IMR-90 (cell line): ENCODE measurements at regions not wholly inside any gene's neighbourhood (a gene's known extent, or its start where the extent isn't known, plus 50 kb on each side); places are given as distances from the start of the nearest gene placed in this dataset.

Source experiments
- ATAC-seq: fragments of 200-7000 bp; cut with Tn5 transposase; 2 replicates; pipeline ENCODE4 v1.9.1; 2020; ENCODE audit warnings: low read depth, mild to moderate bottlenecking, moderate library complexity
- BruUV-seq: library from RNA; stranded (reverse); fragments of 400-500 nt; replicated peaks from 2 replicates; lab custom pipeline; 2021; lab: Mats Ljungman, UMichigan
- CTCF ChIA-PET: fragments of 300-600 bp; formaldehyde crosslinking; extraction: SDS; loops from one replicate; lab custom pipeline; 2021; ENCODE audit warnings: antibody characterized with exemption; lab: Yijun Ruan, JAX
- POLR2A ChIA-PET: fragments of 300-600 bp; sonication (Branson Sonifier 250); formaldehyde crosslinking; loops from one replicate; lab custom pipeline; 2022; ENCODE audit warnings: antibody characterized with exemption; ENCODE audit not compliant: unreplicated experiment; lab: Charles Lee
- DNase-seq: peaks from one replicate; pipeline ENCODE4 v3.0.0; 2013
- H2AFZ ChIP-seq: replicated peaks from 2 replicates; pipeline ENCODE3; 2013; ENCODE audit warnings: low read length, mild to moderate bottlenecking; ENCODE audit not compliant: poor library complexity
- H2AK5ac ChIP-seq: 2 replicates; pipeline ENCODE4 v1.6.1; 2013; ENCODE audit warnings: low read depth, low read length, inconsistent platforms
- H2AK9ac ChIP-seq: replicated peaks from 2 replicates; pipeline ENCODE3; 2013; ENCODE audit warnings: mild to moderate bottlenecking, low read depth, low read length, moderate library complexity; ENCODE audit not compliant: poor library complexity
- H2BK120ac ChIP-seq: 2 replicates; pipeline ENCODE4 v1.6.1; 2013; ENCODE audit warnings: low read depth, low read length, inconsistent platforms
- H2BK15ac ChIP-seq: 3 replicates; pipeline ENCODE4 v1.6.1; 2013; ENCODE audit warnings: low read depth, low read length, inconsistent platforms
- H2BK20ac ChIP-seq: 2 replicates; pipeline ENCODE4 v1.6.1; 2013; ENCODE audit warnings: low read depth, mild to moderate bottlenecking, inconsistent platforms, low read length, moderate library complexity
- H2BK5ac ChIP-seq: 2 replicates; pipeline ENCODE4 v1.6.1; 2013; ENCODE audit warnings: mild to moderate bottlenecking, low read depth, low read length, inconsistent platforms; ENCODE audit not compliant: poor library complexity, severe bottlenecking
- H3K14ac ChIP-seq: replicated peaks from 2 replicates; pipeline ENCODE4 v1.6.1; 2013; ENCODE audit warnings: low read depth, low read length, inconsistent platforms
- H3K18ac ChIP-seq: 2 replicates; pipeline ENCODE4 v1.6.1; 2013; ENCODE audit warnings: low read depth, low read length, control low read depth
- H3K23ac ChIP-seq: 2 replicates; pipeline ENCODE4 v1.6.1; 2013; ENCODE audit warnings: low read depth, low read length, inconsistent platforms
- H3K27ac ChIP-seq: 2 replicates; pipeline ENCODE4 v1.5.1; 2013; ENCODE audit warnings: mild to moderate bottlenecking, control low read depth, low read length; ENCODE audit not compliant: insufficient read depth
- H3K27me3 ChIP-seq: 2 replicates; pipeline ENCODE4 v1.6.1; 2013; ENCODE audit warnings: low read length; ENCODE audit not compliant: control insufficient read depth, insufficient read depth
- H3K36me3 ChIP-seq: 2 replicates; pipeline ENCODE4 v1.6.1; 2013; ENCODE audit warnings: low read length, mixed read lengths; ENCODE audit not compliant: control insufficient read depth, insufficient read depth
- H3K4ac ChIP-seq: 2 replicates; pipeline ENCODE4 v1.6.1; 2013; ENCODE audit warnings: low read depth, low read length, inconsistent platforms
- H3K4me1 ChIP-seq: 2 replicates; pipeline ENCODE4 v1.6.1; 2013; ENCODE audit warnings: low read length, mixed read lengths; ENCODE audit not compliant: control insufficient read depth, insufficient read depth
- H3K4me2 ChIP-seq: 2 replicates; pipeline ENCODE4 v1.6.1; 2013; ENCODE audit warnings: low read depth, mild to moderate bottlenecking, control low read depth, low read length, moderate library complexity
- H3K4me3 ChIP-seq: 2 replicates; pipeline ENCODE4 v1.5.1; 2013; ENCODE audit warnings: low read depth, mild to moderate bottlenecking, control low read depth, low read length, moderate library complexity; ENCODE audit not compliant: insufficient read depth
- H3K56ac ChIP-seq: 2 replicates; pipeline ENCODE4 v1.6.1; 2013; ENCODE audit warnings: low read length, inconsistent platforms; ENCODE audit not compliant: insufficient read depth; ENCODE audit errors: extremely low read depth
- H3K79me1 ChIP-seq, 2 experiments: 2 replicates each; pipeline ENCODE4 v1.6.1; 2013; ENCODE audit warnings: low read length in 2 of 2, inconsistent platforms in 1 of 2, low read depth in 1 of 2
- H3K9ac ChIP-seq: 2 replicates; pipeline ENCODE4 v1.6.1; 2013; ENCODE audit warnings: low read depth, low read length, control low read depth
- H3K9me1 ChIP-seq: 2 replicates; pipeline ENCODE4 v1.6.1; 2013; ENCODE audit warnings: low read length, inconsistent platforms; ENCODE audit not compliant: insufficient read depth
- H3K9me3 ChIP-seq: 2 replicates; pipeline ENCODE4 v1.6.1; 2013; ENCODE audit warnings: low read length; ENCODE audit not compliant: control insufficient read depth, insufficient read depth
- H4K20me1 ChIP-seq: 2 replicates; pipeline ENCODE4 v1.6.1; 2013; ENCODE audit warnings: low read length, inconsistent platforms; ENCODE audit not compliant: insufficient read depth
- H4K5ac ChIP-seq: 2 replicates; pipeline ENCODE4 v1.6.1; 2013; ENCODE audit warnings: mild to moderate bottlenecking, low read depth, low read length, control low read depth
- H4K8ac ChIP-seq, 2 experiments: 2 replicates each; pipeline ENCODE4 v1.6.1; 2013; ENCODE audit warnings: low read depth in 2 of 2, low read length in 2 of 2, control low read depth in 1 of 2, inconsistent platforms in 1 of 2
- H4K91ac ChIP-seq: 2 replicates; pipeline ENCODE4 v1.6.1; 2013; ENCODE audit warnings: low read depth, low read length, inconsistent platforms; ENCODE audit not compliant: insufficient read depth
- BHLHE40 ChIP-seq: fragments of 150-350 bp; IDR thresholded peaks from 2 replicates; pipeline ENCODE4 v1.6.1; 2016; ENCODE audit warnings: mild to moderate bottlenecking, low read depth, low read length
- CEBPB ChIP-seq: IDR thresholded peaks from 2 replicates; pipeline ENCODE4 v1.6.1; 2012; ENCODE audit warnings: low read depth, low read length, improper control_type of control experiment
- CHD1 ChIP-seq: IDR thresholded peaks from 2 replicates; pipeline ENCODE4 v1.6.1; 2012; ENCODE audit warnings: low read depth, low read length, improper control_type of control experiment
- CTCF ChIP-seq: conservative IDR thresholded peaks from 2 replicates; pipeline ENCODE4 v1.5.1; 2012; ENCODE audit warnings: mild to moderate bottlenecking, low read depth, low read length, improper control_type of control experiment
- ELK1 ChIP-seq: fragments of 150-350 bp; IDR thresholded peaks from 2 replicates; pipeline ENCODE4 v1.6.1; 2016; ENCODE audit warnings: low read depth, mild to moderate bottlenecking, low read length, moderate library complexity, borderline replicate concordance
- FOS ChIP-seq: fragments of 150-350 bp; IDR thresholded peaks from 2 replicates; pipeline ENCODE4 v1.6.1; 2016; ENCODE audit warnings: low read depth, low read length
- MAFK ChIP-seq: IDR thresholded peaks from 2 replicates; pipeline ENCODE4 v1.6.1; 2012; ENCODE audit warnings: low read depth, low read length, improper control_type of control experiment
- MAZ ChIP-seq: IDR thresholded peaks from 2 replicates; pipeline ENCODE4 v1.6.1; 2012; ENCODE audit warnings: low read depth, mild to moderate bottlenecking, low read length, improper control_type of control experiment, moderate library complexity, borderline replicate concordance
- MXI1 ChIP-seq: IDR thresholded peaks from 2 replicates; pipeline ENCODE4 v1.6.1; 2012; ENCODE audit warnings: low read depth, mild to moderate bottlenecking, low read length, moderate library complexity, borderline replicate concordance
- NFE2L2 ChIP-seq: fragments of 150-350 bp; IDR thresholded peaks from 2 replicates; pipeline ENCODE4 v1.6.1; 2016; ENCODE audit warnings: low read depth, mild to moderate bottlenecking, low read length
- POLR2A ChIP-seq: IDR thresholded peaks from 2 replicates; pipeline ENCODE4 v1.6.1; 2012; ENCODE audit warnings: mild to moderate bottlenecking, low read depth, low read length
- RAD21 ChIP-seq: IDR thresholded peaks from 2 replicates; pipeline ENCODE4 v1.6.1; 2012; ENCODE audit warnings: low read length, improper control_type of control experiment
- RCOR1 ChIP-seq: IDR thresholded peaks from 2 replicates; pipeline ENCODE4 v1.6.1; 2012; ENCODE audit warnings: mild to moderate bottlenecking, low read length, improper control_type of control experiment; ENCODE audit not compliant: insufficient replicate concordance
- RFX5 ChIP-seq: IDR thresholded peaks from 2 replicates; pipeline ENCODE4 v1.8.0; 2012; ENCODE audit warnings: low read depth, mild to moderate bottlenecking, low read length, moderate library complexity
- SMC3 ChIP-seq: fragments of 150-350 bp; IDR thresholded peaks from 2 replicates; pipeline ENCODE4 v1.6.1; 2016; ENCODE audit warnings: low read depth, mild to moderate bottlenecking, antibody characterized with exemption, low read length, moderate library complexity
- USF2 ChIP-seq: fragments of 150-350 bp; IDR thresholded peaks from 2 replicates; pipeline ENCODE4 v1.6.1; 2017; ENCODE audit warnings: mild to moderate bottlenecking, antibody characterized with exemption, low read length, low read depth
- WGBS, 2 experiments: methylation state at CpG; one replicate each; pipeline versions ENCODE4 v1.1.5 to v1.1.7; 2013; ENCODE audit warnings: missing lambda C conversion rate in 2 of 2; ENCODE audit not compliant: insufficient read length in 1 of 2; ENCODE audit errors: extremely low coverage in 2 of 2; 5-methylcytosine and 5-hydroxymethylcytosine counted together
- dilution Hi-C: fragments of 300-500 bp; cut with HindIII; formaldehyde crosslinking; loops from one replicate; pipeline ENCODE4 v1.14.3; 2018; ENCODE audit warnings: low sequenced_read_pairs; ENCODE audit not compliant: unreplicated experiment
- in situ Hi-C: fragments of 300-500 bp; cut with MboI; formaldehyde crosslinking; loops from 3 replicates; pipeline ENCODE4 v1.14.3; 2019; ENCODE audit warnings: low sequenced_read_pairs, inconsistent platforms, mixed read lengths
- intact Hi-C: fragments of 100-400 bp; cut with micrococcal nuclease; formaldehyde crosslinking; loops from 2 replicates; pipeline ENCODE4 v1.10.0; 2022

GRCh38 chr16:62157544-62157943 lies 121.3 kb upstream of the CDH8 start:
- no peak overlapping the region for H3K23ac ChIP-seq
- no peak overlapping the region for H4K5ac ChIP-seq
- H3K9me3 ChIP-seq, result no peaks in the 10 kb centered on the region
- H2AK9ac ChIP-seq, result no peak overlapping the region
- H3K4me3 ChIP-seq, result no peak overlapping the region
- no peaks in the 10 kb centered on the region for H3K9me1 ChIP-seq
- no peak for TF ChIP-seq BHLHE40
- TF ChIP-seq FOS, result no peak
- no peak for TF ChIP-seq RAD21
- no peak for TF ChIP-seq RCOR1
- no peak for TF ChIP-seq CHD1
- TF ChIP-seq RFX5, result no peak
- no peak for TF ChIP-seq SMC3
- TF ChIP-seq MXI1, result no peak
- TF ChIP-seq ELK1, result no peak
- TF ChIP-seq MAZ, result no peak
- no peak for TF ChIP-seq CEBPB
- TF ChIP-seq USF2, result no peak
- no peak for TF ChIP-seq POLR2A
- no peak for TF ChIP-seq CTCF
- no peak for TF ChIP-seq NFE2L2
- TF ChIP-seq MAFK, result no peak
- ChIA-PET POLR2A (no interaction called here), CTCF (no interaction called here)
- H3K56ac ChIP-seq, result no peak overlapping the region
- H3K27me3 ChIP-seq, result no peaks in the 10 kb centered on the region
- no peak overlapping the region for H3K27ac ChIP-seq
- H2AK5ac ChIP-seq, result no peak overlapping the region
- no peak overlapping the region for H2AFZ ChIP-seq
- no peaks in the 10 kb centered on the region for H3K36me3 ChIP-seq
- no TSS peak for BruUV-seq
- intact Hi-C loops (no loop called here), in situ Hi-C loops (no loop called here), dilution Hi-C loops (no loop called here)
- no peak overlapping the region for H4K91ac ChIP-seq
- no peaks in the 10 kb centered on the region for H3K4me1 ChIP-seq
- no peaks in the 10 kb centered on the region for H4K20me1 ChIP-seq
- H2BK15ac ChIP-seq, result no peak overlapping the region
- no peak overlapping the region for H4K8ac ChIP-seq
- WGBS, 2 experiments, result no CpG with 5 or more reads among the region's 3 CpGs
- H3K14ac ChIP-seq, result no peak overlapping the region
- no peak overlapping the region for H3K9ac ChIP-seq
- H3K18ac ChIP-seq, result no peak overlapping the region
- no peak overlapping the region for H2BK20ac ChIP-seq
- no peak overlapping the region for H3K4ac ChIP-seq
- ATAC-seq (no peak), DNase-seq (no peak)
- no peak overlapping the region for H3K4me2 ChIP-seq
- no peaks in the 10 kb centered on the region for H3K79me1 ChIP-seq
- no peak overlapping the region for H2BK5ac ChIP-seq
- H2BK120ac ChIP-seq, result no peak overlapping the region
